Fibroblast of villous mesenchyme (primary cell): ENCODE measurements at regions not wholly inside any gene's neighbourhood (a gene's known extent, or its start where the extent isn't known, plus 50 kb on each side); places are given as distances from the start of the nearest gene placed in this dataset.
"Not testable (repeated sequence)": the region's sequence is repeated elsewhere in the genome, so short reads cannot be mapped to it uniquely, and the experiment has no call there.

Source experiments
- DNase-seq: peaks from one replicate; pipeline ENCODE4 v3.0.0-alpha.2; 2010; ENCODE audit warnings: low read depth
- H3K4me3 ChIP-seq: 2 replicates; pipeline ENCODE4 v1.5.1; 2011; ENCODE audit warnings: low read depth, mild to moderate bottlenecking, low read length
- TF ChIP-seq, protein P1 (sequence below): IDR thresholded peaks from 2 replicates; pipeline ENCODE4 v1.5.1; 2012; ENCODE audit warnings: low read depth, mild to moderate bottlenecking, low read length; ENCODE audit not compliant: insufficient read depth

- no peak for DNase-seq
- TF ChIP-seq, protein P1, sequence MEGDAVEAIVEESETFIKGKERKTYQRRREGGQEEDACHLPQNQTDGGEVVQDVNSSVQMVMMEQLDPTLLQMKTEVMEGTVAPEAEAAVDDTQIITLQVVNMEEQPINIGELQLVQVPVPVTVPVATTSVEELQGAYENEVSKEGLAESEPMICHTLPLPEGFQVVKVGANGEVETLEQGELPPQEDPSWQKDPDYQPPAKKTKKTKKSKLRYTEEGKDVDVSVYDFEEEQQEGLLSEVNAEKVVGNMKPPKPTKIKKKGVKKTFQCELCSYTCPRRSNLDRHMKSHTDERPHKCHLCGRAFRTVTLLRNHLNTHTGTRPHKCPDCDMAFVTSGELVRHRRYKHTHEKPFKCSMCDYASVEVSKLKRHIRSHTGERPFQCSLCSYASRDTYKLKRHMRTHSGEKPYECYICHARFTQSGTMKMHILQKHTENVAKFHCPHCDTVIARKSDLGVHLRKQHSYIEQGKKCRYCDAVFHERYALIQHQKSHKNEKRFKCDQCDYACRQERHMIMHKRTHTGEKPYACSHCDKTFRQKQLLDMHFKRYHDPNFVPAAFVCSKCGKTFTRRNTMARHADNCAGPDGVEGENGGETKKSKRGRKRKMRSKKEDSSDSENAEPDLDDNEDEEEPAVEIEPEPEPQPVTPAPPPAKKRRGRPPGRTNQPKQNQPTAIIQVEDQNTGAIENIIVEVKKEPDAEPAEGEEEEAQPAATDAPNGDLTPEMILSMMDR = no peak
- no peak overlapping the region for H3K4me3 ChIP-seq
Measured at GRCh38 chr6:134806180-134806798, 143.6 kb downstream of the ALDH8A1 start.

- H3K4me3 ChIP-seq = no peak overlapping the region
- TF ChIP-seq, protein P1 = no peak
- DNase-seq = peak; percentile 31
Measured at GRCh38 chr6:134805168-134805567, 144.7 kb downstream of the ALDH8A1 start.

DNA sequence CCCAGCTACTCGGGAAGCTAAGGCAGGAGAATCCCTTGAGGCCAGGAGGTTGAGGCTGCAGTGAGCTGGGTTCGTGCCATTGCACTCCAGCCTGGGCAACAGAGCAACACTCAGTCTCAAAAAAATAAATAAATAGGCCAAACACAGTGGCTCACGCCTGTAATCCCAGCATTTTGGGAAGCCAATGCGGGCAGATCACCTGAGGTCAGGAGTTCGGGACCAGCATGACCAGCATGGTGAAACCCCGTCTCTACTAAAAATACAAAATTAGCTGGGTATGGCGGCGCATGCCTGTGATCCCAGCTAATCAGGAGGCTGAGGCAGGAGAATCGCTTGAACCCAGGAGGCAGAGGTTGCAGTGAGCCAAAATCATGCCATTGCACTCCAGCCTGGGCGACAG lies 145.6 kb downstream of the ALDH8A1 start:
- H3K4me3 ChIP-seq, DNase-seq: not testable (repeated sequence)

DNA sequence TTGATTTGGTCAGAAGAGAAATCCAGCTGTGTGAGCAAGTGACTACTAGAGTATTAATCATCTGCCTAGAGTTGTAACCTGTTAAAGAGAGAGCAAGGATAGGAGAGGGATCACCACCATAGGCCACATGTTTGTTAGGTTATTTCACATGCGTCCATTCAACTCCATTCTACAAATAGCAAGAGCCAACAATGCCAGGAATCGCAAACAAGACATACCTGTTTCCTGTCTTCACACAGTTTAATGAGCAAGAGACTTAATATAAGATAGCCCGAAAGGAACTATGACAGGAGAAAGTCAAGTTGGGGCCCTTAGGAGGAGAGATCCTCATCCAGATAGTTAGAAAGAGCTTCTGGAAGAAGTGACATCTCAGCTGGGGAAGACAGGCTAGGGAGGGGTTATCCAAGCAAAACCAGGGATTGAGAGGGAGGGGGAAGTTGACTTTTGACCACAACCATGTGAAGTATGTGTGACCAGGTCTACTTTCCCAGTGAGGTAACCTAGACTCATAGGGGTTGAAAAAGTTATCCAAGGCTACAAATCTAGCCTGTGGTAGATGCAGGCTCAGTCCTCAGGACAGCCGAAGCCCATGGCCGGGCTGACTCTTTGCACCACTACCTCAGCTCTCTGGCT lies 147.4 kb downstream of the ALDH8A1 start:
- no peak for DNase-seq
- TF ChIP-seq, protein P1 = no peak
- H3K4me3 ChIP-seq = no peak overlapping the region

- TF ChIP-seq, protein P1 = no peak
- DNase-seq = peak; percentile 64
- H3K4me3 ChIP-seq = no peak overlapping the region
Measured at GRCh38 chr6:134797400-134798113, 152.3 kb downstream of the ALDH8A1 start.

DNA sequence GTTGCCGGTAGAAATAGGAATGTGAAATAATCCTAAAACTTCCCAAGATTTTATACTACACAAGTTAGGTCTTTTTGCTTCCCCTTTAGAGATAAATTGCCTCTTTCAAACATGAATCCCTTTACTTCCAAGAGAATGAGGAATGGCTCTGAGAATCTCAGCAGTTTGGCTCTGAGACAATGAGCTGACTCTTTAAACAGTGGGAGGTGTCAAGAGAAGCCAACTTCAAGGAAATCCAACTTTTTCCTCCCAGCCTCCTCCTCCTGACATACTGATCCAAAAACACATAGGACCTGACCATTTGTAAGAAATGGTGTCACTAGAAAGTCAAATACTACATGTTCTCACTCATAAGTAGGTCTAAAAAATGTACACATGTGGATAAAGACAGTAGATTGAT lies 154.2 kb downstream of the ALDH8A1 start:
- TF ChIP-seq, protein P1 = no peak
- no peak overlapping the region for H3K4me3 ChIP-seq
- no peak for DNase-seq

DNA sequence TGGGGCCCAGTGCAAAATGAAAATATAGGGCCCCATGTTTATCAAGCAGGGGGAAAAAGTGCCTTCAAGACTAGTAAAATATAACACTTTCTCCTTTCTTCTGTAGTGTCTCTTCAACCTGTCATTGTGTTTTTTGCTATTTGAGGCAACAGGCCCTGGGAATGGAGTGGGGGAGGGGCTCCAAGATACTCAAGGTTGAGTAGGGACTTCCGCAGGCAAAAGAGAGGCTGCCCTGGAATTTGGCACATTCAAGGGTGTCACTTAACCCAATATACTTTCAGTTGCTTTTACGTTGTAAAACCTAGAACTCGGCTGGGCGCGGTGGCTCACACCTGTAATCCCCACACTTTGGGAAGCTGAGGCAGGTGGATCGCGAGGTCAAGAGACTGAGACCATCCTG lies 154.9 kb downstream of the ALDH8A1 start:
- TF ChIP-seq, protein P1 = no peak
- DNase-seq = no peak

DNA sequence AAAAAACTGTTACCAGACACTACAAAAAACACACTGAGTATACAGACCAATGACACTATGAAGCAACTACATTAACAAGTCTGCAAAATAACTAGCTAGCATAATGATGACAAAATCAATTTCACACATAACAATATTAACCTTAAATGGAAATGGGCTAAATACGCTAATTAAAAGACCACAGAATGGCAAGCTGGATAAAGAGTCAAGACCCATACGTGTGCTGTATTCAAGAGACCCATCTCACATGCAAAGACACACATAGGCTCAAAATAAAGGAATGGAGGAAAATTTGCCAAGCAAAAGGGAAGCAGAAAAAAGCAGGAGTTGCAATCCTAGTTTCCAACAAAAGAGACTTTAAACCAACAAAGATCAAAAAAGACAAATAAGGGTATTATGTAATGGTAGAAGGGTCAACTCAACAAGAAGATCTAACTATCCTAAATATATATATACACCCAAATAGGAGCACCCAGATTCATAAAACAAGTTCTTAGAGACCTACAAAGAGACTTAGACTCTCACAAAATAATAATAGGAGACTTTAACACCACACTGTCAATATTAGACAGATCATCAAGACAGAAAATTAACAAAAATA lies 158.6 kb downstream of the ALDH8A1 start:
- not testable (repeated sequence) for H3K4me3 ChIP-seq, DNase-seq

More for the DNA sequence above, 154.9 kb downstream of the ALDH8A1 start:
- H3K4me3 ChIP-seq = no peak overlapping the region
